Choroid plexus epithelial cell (primary cell): ENCODE measurements at regions not wholly inside any gene's neighbourhood (a gene's known extent, or its start where the extent isn't known, plus 50 kb on each side); places are given as distances from the start of the nearest gene placed in this dataset.

Source experiments
- DNase-seq: peaks from one replicate; pipeline ENCODE4 v3.0.0-alpha.2; 2010; ENCODE audit warnings: low read depth
- H3K4me3 ChIP-seq: 2 replicates; pipeline ENCODE4 v1.5.1; 2011; ENCODE audit warnings: low read depth, mild to moderate bottlenecking, control low read depth, low read length, moderate library complexity
- CTCF ChIP-seq: conservative IDR thresholded peaks from 2 replicates; pipeline ENCODE4 v1.5.1; 2011; ENCODE audit warnings: low read depth, mild to moderate bottlenecking, control low read depth, inconsistent platforms, low read length, moderate library complexity

GRCh38 chr5:167888393-167888792 lies 403.1 kb upstream of the WWC1 start:
- peak; percentile 18 for TF ChIP-seq CTCF
- no peak for DNase-seq
- H3K4me3 ChIP-seq: no peak overlapping the region

GRCh38 chr5:167889276-167889675 lies 402.2 kb upstream of the WWC1 start:
- TF ChIP-seq CTCF: no peak
- H3K4me3 ChIP-seq: no peak overlapping the region
- DNase-seq: no peak

GRCh38 chr5:167892352-167893115 lies 398.9 kb upstream of the WWC1 start:
- no peak for DNase-seq
- no peak overlapping the region for H3K4me3 ChIP-seq
- TF ChIP-seq CTCF: no peak

- no peak for TF ChIP-seq CTCF
- no peak for DNase-seq
- no peak overlapping the region for H3K4me3 ChIP-seq
Measured at GRCh38 chr5:167893271-167893670, 398.2 kb upstream of the WWC1 start.

GRCh38 chr5:167894631-167895472 lies 396.6 kb upstream of the WWC1 start:
- TF ChIP-seq CTCF: no peak
- H3K4me3 ChIP-seq: no peak overlapping the region
- no peak for DNase-seq

GRCh38 chr5:167895899-167896659 lies 395.4 kb upstream of the WWC1 start:
- peak; percentile 11 for DNase-seq
- no peak for TF ChIP-seq CTCF
- H3K4me3 ChIP-seq: no peak overlapping the region
